ENCODE measurements at regions not wholly inside any gene's neighbourhood (a gene's known extent, or its start where the extent isn't known, plus 50 kb on each side); places are given as distances from the start of the nearest gene placed in this dataset.

DNA sequence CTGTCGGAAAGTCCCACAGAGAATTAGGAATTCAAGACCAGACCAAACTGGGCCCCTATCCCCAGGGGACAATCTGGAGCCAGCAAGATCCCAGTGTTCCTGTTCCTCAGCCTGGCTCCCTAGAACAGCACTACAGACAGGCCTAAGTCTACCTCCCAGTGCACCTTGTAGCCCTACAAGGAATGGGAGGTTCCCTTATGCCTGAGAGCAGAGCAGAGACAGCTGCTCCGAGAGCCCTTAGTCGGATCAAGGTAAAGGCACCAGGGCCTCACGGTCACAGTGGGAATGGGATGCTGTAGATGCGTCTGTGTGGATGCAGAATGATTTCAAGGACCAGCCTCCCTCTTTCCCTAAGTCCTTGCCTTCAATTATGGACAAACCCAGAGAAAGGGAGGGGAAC lies 204.5 kb upstream of the STXBP5 start:
- CTCF ChIA-PET: no interaction called here
- Mint-ChIP-seq H3K9me3 (no peaks in the 10 kb centered on the region), H3K27ac (no peak overlapping the region), H3K4me3 (no peak overlapping the region), H3K36me3 (ENCODE audit: low read depth) (no peaks in the 10 kb centered on the region), H3K4me1 (no peaks in the 10 kb centered on the region), H3K27me3 (no peaks in the 10 kb centered on the region)
- POLR2A ChIA-PET: no interaction called here
- no peak for DNase-seq

DNA sequence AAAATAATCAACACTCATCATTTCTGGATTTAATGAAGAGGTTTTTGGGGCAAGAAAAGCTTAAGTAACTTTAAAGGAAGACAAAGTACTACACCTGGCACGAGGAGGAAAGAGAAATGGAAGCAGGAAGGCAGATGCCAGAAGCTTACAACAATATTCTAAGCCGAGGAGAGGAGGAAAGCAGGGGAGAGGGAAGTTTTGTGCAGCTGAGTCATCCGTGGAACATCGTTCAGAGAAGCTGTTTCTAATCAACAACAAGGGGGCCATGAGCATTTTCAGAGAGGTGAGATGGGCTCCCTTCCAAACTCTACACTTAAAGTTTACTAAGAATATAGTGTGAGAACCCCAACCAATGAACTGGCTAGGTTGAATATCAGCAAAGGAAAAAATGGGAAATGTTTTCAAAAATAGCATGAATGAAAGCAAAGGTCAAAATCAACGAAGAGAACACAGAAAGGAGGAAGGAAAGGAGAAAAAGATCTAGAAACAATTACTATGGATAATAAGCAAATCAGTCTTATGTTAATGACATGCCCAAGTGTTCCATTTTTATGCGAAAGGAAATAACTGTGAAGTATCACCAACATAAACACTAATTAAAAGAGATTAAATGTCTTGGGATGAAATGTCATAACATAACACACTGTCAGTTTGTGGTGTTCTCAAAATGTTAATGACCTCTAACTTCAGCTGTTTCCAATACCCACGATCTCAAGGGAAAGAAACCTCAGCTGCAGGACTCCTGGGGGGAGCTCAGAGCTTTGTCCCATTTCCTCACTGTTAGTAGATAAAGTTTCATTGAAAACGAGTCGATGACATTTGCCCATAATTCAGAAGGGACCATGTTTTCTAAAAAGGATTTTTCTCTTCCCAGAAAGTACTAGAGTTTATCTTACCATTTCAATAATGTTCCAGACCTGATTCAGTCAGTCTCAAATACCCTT lies 203.4 kb upstream of the STXBP5 start:
- Mint-ChIP-seq H3K27ac (no peak overlapping the region), H3K27me3 (no peaks in the 10 kb centered on the region), H3K4me1 (no peaks in the 10 kb centered on the region), H3K4me3 (no peak overlapping the region), H3K9me3 (no peaks in the 10 kb centered on the region), H3K36me3 (ENCODE audit: low read depth) (no peaks in the 10 kb centered on the region)
- ChIA-PET POLR2A (no interaction called here), CTCF (no interaction called here)
- DNase-seq: no peak

DNA sequence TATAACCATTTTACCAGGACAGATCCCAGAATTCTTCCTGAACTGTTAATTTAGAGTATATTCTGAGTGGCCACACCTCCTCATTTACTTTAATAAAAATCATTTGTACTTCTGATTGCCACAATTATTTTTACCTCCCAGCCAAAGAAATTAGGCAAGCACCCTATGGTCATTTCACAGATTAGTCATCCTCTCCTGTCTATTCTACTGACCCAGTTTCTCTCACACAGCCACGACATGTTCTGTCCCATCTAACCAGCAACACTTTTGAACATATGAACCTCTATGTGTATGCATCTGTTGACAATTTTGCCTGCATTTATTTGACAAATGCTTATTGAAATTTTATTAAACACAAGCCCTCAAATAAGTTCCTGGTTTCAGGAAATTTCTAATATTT lies 202.6 kb upstream of the STXBP5 start:
- Mint-ChIP-seq H3K27ac (no peak overlapping the region), H3K9me3 (no peaks in the 10 kb centered on the region), H3K27me3 (no peaks in the 10 kb centered on the region), H3K36me3 (ENCODE audit: low read depth) (no peaks in the 10 kb centered on the region), H3K4me3 (no peak overlapping the region), H3K4me1 (no peaks in the 10 kb centered on the region)
- POLR2A ChIA-PET: no interaction called here
- no peak for DNase-seq
- CTCF ChIA-PET: no interaction called here

DNA sequence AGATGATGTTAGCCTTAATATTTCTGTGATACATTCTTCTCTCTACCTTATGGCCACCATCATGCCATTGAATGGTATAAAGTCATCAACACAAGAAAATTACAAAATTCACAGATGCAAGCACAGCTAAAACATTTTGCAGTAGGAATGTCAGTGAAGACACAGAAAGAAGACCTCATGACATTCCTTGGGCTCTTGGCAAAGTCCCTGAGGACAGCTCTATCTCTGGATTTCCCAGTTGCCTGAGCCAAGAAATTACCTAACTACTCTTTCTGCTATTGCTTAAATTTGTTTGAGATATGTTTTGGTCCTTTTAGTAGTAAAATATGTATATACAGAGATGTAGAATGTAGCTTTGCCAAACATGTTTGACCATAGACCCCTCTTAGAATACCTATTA lies 201.0 kb upstream of the STXBP5 start:
- Mint-ChIP-seq H3K4me3 (no peak overlapping the region), H3K27me3 (no peaks in the 10 kb centered on the region), H3K36me3 (ENCODE audit: low read depth) (no peaks in the 10 kb centered on the region), H3K27ac (no peak overlapping the region), H3K4me1 (no peaks in the 10 kb centered on the region), H3K9me3 (no peaks in the 10 kb centered on the region)
- ChIA-PET CTCF (interaction anchor here (0.6 kb wide), 1 partner anchor 18 kb away, joined by 3 read pairs; no protein-coding TSS in a partner anchor), POLR2A (no interaction called here)
- DNase-seq: no peak

DNA sequence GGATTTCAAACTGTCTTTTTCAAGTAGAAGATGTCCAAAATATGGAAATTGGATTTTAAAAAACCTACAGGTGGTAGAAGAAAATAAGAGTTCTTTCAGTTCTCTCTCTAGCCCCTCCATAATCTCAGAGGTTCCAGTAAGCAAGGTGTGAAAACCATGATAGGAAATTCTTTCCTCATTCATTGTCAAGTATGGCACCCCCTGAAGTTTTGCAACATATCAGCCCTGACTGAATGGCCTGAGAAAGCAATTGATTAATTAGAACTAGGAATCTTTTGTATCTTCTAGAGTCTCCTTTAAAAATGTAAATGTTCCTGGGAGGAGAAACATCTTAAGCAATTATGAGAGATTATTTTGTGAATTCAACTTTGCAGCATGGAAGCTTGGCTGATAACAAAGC lies 198.7 kb upstream of the STXBP5 start:
- DNase-seq: no peak
- CTCF ChIA-PET: no interaction called here
- POLR2A ChIA-PET: no interaction called here
- Mint-ChIP-seq H3K4me1 (no peaks in the 10 kb centered on the region), H3K36me3 (ENCODE audit: low read depth) (no peaks in the 10 kb centered on the region), H3K9me3 (peaks cover 2% of the 10 kb centered on the region), H3K27me3 (no peaks in the 10 kb centered on the region), H3K27ac (no peak overlapping the region), H3K4me3 (no peak overlapping the region)

DNA sequence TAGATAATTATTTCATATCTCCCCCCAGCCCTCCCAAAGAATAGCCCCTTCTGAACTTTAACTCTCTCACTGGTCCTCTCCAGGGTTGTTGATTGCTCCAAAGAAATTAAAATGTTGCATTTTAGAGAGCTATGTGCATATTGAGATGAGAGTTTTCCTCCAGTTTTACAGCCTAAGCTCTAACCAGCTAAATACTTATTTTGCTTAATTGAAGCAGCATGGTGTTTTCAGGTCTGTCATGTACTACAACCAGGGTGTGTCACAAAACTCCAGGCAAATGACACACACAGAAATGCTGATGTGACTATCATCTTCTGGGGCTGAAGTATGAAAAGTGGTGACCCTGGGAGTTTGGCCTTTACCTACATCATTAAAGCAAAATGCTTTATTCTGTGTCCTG lies 196.8 kb upstream of the STXBP5 start:
- POLR2A ChIA-PET: no interaction called here
- H3K4me3 Mint-ChIP-seq: no peak overlapping the region
- no peaks in the 10 kb centered on the region for H3K27me3 Mint-ChIP-seq
- H3K36me3 Mint-ChIP-seq (ENCODE audit: low read depth): no peaks in the 10 kb centered on the region
- no peaks in the 10 kb centered on the region for H3K4me1 Mint-ChIP-seq
- no peak for DNase-seq
- no peak overlapping the region for H3K27ac Mint-ChIP-seq
- CTCF ChIA-PET: no interaction called here
- peaks cover 2% of the 10 kb centered on the region for H3K9me3 Mint-ChIP-seq

DNA sequence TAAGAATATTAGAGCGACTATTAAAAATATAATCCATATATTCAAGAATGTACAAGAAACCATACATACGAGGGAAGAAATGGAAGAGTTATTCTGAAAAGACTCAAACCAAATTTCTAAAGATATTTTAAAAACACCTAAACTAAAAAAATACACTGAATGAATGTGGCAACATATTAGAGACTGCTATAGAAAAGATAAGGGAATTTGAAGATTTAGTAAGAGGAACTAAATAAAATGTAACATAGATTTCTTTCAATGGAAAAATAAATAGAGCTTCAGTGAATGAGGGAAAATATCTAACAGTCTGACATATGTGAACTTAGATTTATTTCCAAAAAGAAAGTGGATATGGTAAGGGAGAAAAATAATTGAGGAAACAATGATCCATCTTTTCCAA lies 194.9 kb upstream of the STXBP5 start:
- no peak overlapping the region for H3K4me3 Mint-ChIP-seq
- H3K9me3 Mint-ChIP-seq: peaks cover 2% of the 10 kb centered on the region
- H3K27ac Mint-ChIP-seq: no peak overlapping the region
- H3K4me1 Mint-ChIP-seq: no peaks in the 10 kb centered on the region
- no peaks in the 10 kb centered on the region for H3K27me3 Mint-ChIP-seq
- ChIA-PET CTCF (no interaction called here), POLR2A (no interaction called here)
- no peak for DNase-seq
- H3K36me3 Mint-ChIP-seq (ENCODE audit: low read depth): no peaks in the 10 kb centered on the region

DNA sequence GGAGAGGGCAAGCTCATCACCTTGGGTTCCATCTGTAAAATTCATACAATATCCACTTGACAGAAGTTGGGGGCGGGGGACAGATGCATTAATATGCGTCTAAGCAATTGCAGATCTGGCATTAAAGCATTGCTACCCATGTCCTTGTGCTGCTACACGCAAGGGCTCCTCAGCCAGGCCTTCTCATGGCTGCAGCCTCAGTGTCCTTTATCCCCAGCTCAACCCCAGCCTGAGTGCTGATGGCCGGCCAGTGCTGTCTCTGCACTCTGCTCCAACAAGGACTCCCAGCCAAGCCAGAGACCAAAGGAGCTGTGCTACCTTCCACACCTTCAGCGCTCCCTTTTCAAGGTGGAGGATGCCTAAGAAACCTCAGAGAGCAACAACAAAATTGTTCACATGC lies 188.5 kb upstream of the STXBP5 start:
- ChIA-PET CTCF (no interaction called here), POLR2A (no interaction called here)
- Mint-ChIP-seq H3K36me3 (ENCODE audit: low read depth) (no peaks in the 10 kb centered on the region), H3K27ac (no peak overlapping the region), H3K4me1 (peaks cover 4% of the 10 kb centered on the region), H3K4me3 (no peak overlapping the region), H3K9me3 (no peaks in the 10 kb centered on the region), H3K27me3 (no peaks in the 10 kb centered on the region)
- DNase-seq: no peak

DNA sequence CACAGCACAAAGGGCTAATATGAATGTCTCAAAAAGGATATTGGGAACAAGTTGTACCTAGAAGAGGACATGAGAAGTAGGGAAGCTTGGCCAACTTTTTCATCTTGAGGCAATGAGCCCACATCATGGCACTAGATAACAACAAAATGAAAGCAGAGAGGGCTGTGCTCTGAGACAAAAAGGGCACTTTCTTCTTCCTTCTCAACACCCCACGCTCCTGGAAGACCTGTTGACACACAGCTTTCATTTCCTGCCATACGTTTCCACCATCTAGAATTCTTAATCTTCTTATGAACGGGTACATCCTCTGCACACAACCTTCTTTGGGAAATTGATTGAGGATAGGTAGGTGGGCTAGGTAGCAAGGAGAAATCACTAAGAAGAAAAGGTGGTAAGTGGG lies 187.8 kb upstream of the STXBP5 start:
- DNase-seq: no peak
- POLR2A ChIA-PET: no interaction called here
- no peaks in the 10 kb centered on the region for H3K36me3 Mint-ChIP-seq (ENCODE audit: low read depth)
- no peaks in the 10 kb centered on the region for H3K27me3 Mint-ChIP-seq
- no peaks in the 10 kb centered on the region for H3K9me3 Mint-ChIP-seq
- no peak overlapping the region for H3K4me3 Mint-ChIP-seq
- peaks cover 4% of the 10 kb centered on the region for H3K4me1 Mint-ChIP-seq
- H3K27ac Mint-ChIP-seq: no peak overlapping the region
- CTCF ChIA-PET: no interaction called here

DNA sequence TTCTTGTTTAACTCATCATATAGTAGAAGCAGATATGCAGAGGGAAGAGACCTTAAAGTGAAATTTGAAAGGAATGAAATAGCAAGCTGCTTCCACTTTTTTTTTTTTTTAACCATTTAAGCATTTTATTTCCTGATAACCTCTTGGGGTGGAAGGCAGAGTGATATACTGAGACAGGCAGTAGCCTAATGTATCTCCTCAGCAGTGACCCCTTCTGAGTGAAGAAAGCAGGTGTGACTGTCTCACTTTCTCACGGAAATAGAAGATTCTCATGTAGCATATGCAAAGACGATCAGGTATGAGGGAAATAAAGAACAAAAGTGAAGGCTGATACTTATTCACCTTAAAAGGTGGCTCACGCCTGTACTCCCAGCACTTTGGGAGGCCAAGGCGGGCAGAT lies 187.1 kb upstream of the STXBP5 start:
- ChIA-PET POLR2A (no interaction called here), CTCF (interaction anchor here (0.7 kb wide), 2 partner anchors 241 to 582 kb away, joined by 4 read pairs; no protein-coding TSS in a partner anchor)
- DNase-seq: no peak
- Mint-ChIP-seq H3K27me3 (no peaks in the 10 kb centered on the region), H3K4me3 (no peak overlapping the region), H3K36me3 (ENCODE audit: low read depth) (no peaks in the 10 kb centered on the region), H3K9me3 (no peaks in the 10 kb centered on the region), H3K4me1 (peaks cover 4% of the 10 kb centered on the region), H3K27ac (no peak overlapping the region)

DNA sequence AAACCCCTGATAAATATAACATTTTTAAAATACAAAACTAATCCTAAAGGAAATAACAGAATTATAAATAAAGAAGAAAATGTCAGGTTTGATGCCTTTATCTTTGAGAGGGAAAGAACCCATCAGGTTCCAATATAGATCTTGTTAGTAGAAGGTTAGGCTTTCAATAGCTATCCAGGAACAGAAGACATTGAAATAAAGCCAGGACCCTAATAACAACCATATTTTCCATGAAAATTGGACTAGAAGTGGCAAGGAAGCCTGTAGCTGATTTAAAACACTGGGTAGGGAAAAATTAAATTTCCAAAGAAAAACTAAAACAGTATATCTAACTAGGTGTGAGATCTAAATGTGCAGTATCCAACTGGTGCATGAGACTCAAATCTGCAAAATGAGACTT lies 185.2 kb upstream of the STXBP5 start:
- no peaks in the 10 kb centered on the region for H3K9me3 Mint-ChIP-seq
- CTCF ChIA-PET: no interaction called here
- POLR2A ChIA-PET: no interaction called here
- no peak for DNase-seq
- H3K27me3 Mint-ChIP-seq: no peaks in the 10 kb centered on the region
- H3K27ac Mint-ChIP-seq: no peak overlapping the region
- H3K4me3 Mint-ChIP-seq: no peak overlapping the region
- H3K36me3 Mint-ChIP-seq (ENCODE audit: low read depth): no peaks in the 10 kb centered on the region
- peaks cover 4% of the 10 kb centered on the region for H3K4me1 Mint-ChIP-seq

DNA sequence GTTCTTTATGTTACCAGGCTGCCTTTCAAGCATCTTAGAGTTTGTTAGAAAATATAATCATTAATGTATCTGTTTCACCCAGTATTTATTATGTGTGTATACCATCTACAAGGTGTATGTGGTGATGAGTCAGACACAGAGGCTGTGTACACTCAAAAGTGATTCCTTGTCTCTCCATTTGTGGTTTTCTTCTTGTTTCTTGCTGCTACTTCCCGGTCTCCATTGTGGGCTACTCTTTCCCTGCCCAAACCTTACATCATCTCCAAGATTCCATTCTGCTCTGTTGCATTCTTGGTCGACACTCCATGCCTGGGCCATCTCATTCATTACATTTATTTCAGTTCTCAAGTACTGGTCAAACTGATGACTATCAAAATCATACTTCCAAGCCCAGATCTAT lies 182.2 kb upstream of the STXBP5 start:
- no peaks in the 10 kb centered on the region for H3K36me3 Mint-ChIP-seq (ENCODE audit: low read depth)
- POLR2A ChIA-PET: no interaction called here
- H3K27me3 Mint-ChIP-seq: no peaks in the 10 kb centered on the region
- H3K4me1 Mint-ChIP-seq: no peaks in the 10 kb centered on the region
- DNase-seq: no peak
- no peaks in the 10 kb centered on the region for H3K9me3 Mint-ChIP-seq
- no peak overlapping the region for H3K27ac Mint-ChIP-seq
- H3K4me3 Mint-ChIP-seq: no peak overlapping the region
- CTCF ChIA-PET: no interaction called here

DNA sequence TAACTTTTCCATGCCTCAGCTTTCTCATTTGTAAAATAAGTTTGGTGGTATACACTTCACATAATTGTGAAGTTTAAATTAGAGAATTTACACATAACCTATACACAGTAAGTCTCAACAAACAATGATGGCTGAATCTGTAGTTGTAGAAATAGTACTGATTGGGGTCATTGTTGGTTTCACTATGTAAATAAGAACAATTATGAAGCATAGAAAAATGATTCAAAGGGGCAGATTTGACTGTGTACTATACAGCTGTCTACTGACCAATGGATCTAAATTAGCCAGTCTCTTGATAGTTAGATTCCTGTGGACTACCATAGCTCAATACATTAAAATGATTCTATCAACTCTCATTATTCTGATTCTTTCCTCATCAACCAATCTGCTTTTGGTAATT lies 181.1 kb upstream of the STXBP5 start:
- no peaks in the 10 kb centered on the region for H3K4me1 Mint-ChIP-seq
- ChIA-PET POLR2A (no interaction called here), CTCF (no interaction called here)
- no peaks in the 10 kb centered on the region for H3K27me3 Mint-ChIP-seq
- H3K4me3 Mint-ChIP-seq: no peak overlapping the region
- DNase-seq: no peak
- no peaks in the 10 kb centered on the region for H3K36me3 Mint-ChIP-seq (ENCODE audit: low read depth)
- H3K27ac Mint-ChIP-seq: no peak overlapping the region
- no peaks in the 10 kb centered on the region for H3K9me3 Mint-ChIP-seq

DNA sequence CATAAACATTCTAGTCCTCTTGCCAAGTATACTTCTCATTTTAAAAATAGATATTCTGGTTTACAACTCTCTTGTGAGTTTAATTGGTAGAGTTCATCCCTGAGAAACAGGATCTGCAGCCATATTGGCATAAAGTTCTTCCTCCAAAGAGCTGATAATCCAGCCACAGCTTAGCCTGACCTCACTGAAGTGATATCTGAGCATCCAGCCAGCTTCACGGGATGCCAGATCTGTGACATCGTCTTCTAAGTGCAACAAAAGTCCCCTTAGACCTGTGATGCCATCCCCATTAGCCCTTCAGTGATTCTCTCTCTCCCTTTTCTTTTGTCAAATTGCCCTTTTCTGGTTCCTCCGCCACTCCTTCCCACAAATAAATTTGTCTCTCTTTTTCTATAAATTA lies 180.6 kb upstream of the STXBP5 start:
- ChIA-PET POLR2A (no interaction called here), CTCF (no interaction called here)
- H3K36me3 Mint-ChIP-seq (ENCODE audit: low read depth): no peaks in the 10 kb centered on the region
- no peak overlapping the region for H3K27ac Mint-ChIP-seq
- H3K4me1 Mint-ChIP-seq: no peaks in the 10 kb centered on the region
- H3K9me3 Mint-ChIP-seq: no peaks in the 10 kb centered on the region
- H3K4me3 Mint-ChIP-seq: no peak overlapping the region
- H3K27me3 Mint-ChIP-seq: no peaks in the 10 kb centered on the region
- no peak for DNase-seq

All from activated CD4-positive, alpha-beta T cell treated with anti-CD3 and anti-CD28 coated beads, Interleukin-2, amount 10 ng/mL, durations not matched to agents 7 days and 5 days (primary cell).